Vagina (tissue), 2 donors: ENCODE measurements at regions not wholly inside any gene's neighbourhood (a gene's known extent, or its start where the extent isn't known, plus 50 kb on each side); places are given as distances from the start of the nearest gene placed in this dataset.

Source experiments
- DNase-seq, 2 donors: peaks; one replicate each; pipeline ENCODE4 v3.0.0-alpha.2; 2017; ENCODE audit errors: extremely low spot score in 2 of 2
- H3K27ac ChIP-seq: fragments of 200-600 bp; sonication (generic); one replicate; pipeline ENCODE4 v1.5.1; 2019
- H3K27me3 ChIP-seq: fragments of 200-600 bp; sonication (generic); one replicate; pipeline ENCODE4 v1.5.1; 2019
- H3K36me3 ChIP-seq, 2 donors: fragments of 200-600 bp; sonication (generic); one replicate each; pipeline ENCODE4 v1.5.1; 2017 to 2019
- H3K4me1 ChIP-seq: fragments of 200-600 bp; sonication (generic); one replicate; pipeline ENCODE4 v1.5.1; 2019
- H3K4me3 ChIP-seq, 2 donors: fragments of 200-600 bp; sonication (generic); 1 replicate in 1 of 2; 2 replicates in 1 of 2; pipeline ENCODE4 v1.5.1; 2016 to 2019
- H3K9me3 ChIP-seq: fragments of 200-600 bp; sonication (generic); one replicate; pipeline ENCODE4 v1.5.1; 2019
- CTCF ChIP-seq, 3 experiments: fragments of 450-650 bp in 2 of 3; fragments of 200-600 bp in 1 of 3; sonication (generic) in 1 of 3; IDR thresholded peaks; one replicate each; pipeline ENCODE4 v1.5.1; 2017 to 2019; ENCODE audit warnings: antibody characterized with exemption in 3 of 3, mild to moderate bottlenecking in 2 of 3, moderate library complexity in 2 of 3
- POLR2A ChIP-seq, 2 donors: fragments of 450-650 bp; IDR thresholded peaks; one replicate each; pipeline ENCODE4 v1.6.1; 2017; ENCODE audit warnings: antibody characterized with exemption in 2 of 2, mild to moderate bottlenecking in 2 of 2, moderate library complexity in 2 of 2
- POLR2AphosphoS5 ChIP-seq, 2 donors: sonication (generic); formaldehyde crosslinking; IDR thresholded peaks; one replicate each; pipeline ENCODE4 v1.9.0; 2017; ENCODE audit warnings: antibody characterized with exemption in 2 of 2, mild to moderate bottlenecking in 2 of 2, low read depth in 1 of 2; ENCODE audit not compliant: insufficient read depth in 1 of 2
- intact Hi-C: fragments of 100-400 bp; cut with DNase I; formaldehyde crosslinking; loops from one replicate; pipeline ENCODE4 v1.15.1; 2023

DNA sequence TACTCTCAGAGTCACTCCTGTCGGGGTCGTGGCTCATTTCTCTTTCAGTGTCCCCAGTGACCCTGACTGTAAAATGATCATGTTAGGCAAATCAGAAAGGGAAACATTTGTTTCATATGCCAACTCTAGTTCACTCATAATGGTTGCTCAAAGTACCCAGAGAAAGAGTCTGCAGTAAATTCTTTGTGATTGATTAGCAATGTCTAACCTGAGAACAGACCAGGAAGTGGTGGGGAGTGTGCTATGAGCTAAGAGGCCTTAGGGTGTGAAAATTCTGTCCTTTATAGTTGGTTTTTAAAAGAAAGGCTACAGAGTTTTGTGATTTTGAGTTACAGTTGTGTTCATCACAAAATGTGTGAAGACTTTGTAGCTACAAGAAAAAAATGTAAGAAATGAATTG lies 108.9 kb downstream of the EDEM1 start:
- Histone ChIP-seq H3K4me3 (no peak overlapping the region), H3K27me3 (no peaks in the 10 kb centered on the region), H3K36me3 (no peaks in the 10 kb centered on the region), H3K27ac (no peak overlapping the region), H3K4me1 (no peaks in the 10 kb centered on the region), H3K9me3 (no peaks in the 10 kb centered on the region)
- no peak for TF ChIP-seq POLR2A (IDR thresholded peaks at IDR 0.05)
- no peak for TF ChIP-seq POLR2AphosphoS5 (IDR thresholded peaks at IDR 0.05; ENCODE audit: insufficient read depth in 1 of 2, low read depth in 1 of 2)
- TF ChIP-seq CTCF (IDR thresholded peaks at IDR 0.05), result no peak
- DNase-seq, result no peak
- intact Hi-C loops, result no loop called here

- intact Hi-C loops, result no loop called here
- H3K4me1 ChIP-seq, result no peaks in the 10 kb centered on the region
Measured at GRCh38 chr3:5297895-5298294, 110.4 kb downstream of the EDEM1 start.

GRCh38 chr3:5298453-5298852 lies 110.9 kb downstream of the EDEM1 start:
- Histone ChIP-seq H3K36me3 (no peaks in the 10 kb centered on the region), H3K4me1 (no peaks in the 10 kb centered on the region), H3K9me3 (no peaks in the 10 kb centered on the region), H3K27me3 (no peaks in the 10 kb centered on the region), H3K4me3 (no peak overlapping the region), H3K27ac (no peak overlapping the region)
- TF ChIP-seq CTCF (IDR thresholded peaks at IDR 0.05), result no peak
- TF ChIP-seq POLR2AphosphoS5 (IDR thresholded peaks at IDR 0.05; ENCODE audit: insufficient read depth in 1 of 2, low read depth in 1 of 2), result no peak
- no peak for TF ChIP-seq POLR2A (IDR thresholded peaks at IDR 0.05)
- intact Hi-C loops, result no loop called here
- no peak for DNase-seq

More at GRCh38 chr3:5297895-5298294, 110.4 kb downstream of the EDEM1 start:
- no peaks in the 10 kb centered on the region for H3K27me3 ChIP-seq
- no peak overlapping the region for H3K27ac ChIP-seq
- no peaks in the 10 kb centered on the region for H3K36me3 ChIP-seq
- TF ChIP-seq CTCF (IDR thresholded peaks at IDR 0.05), result no peak
- H3K9me3 ChIP-seq, result no peaks in the 10 kb centered on the region
- H3K4me3 ChIP-seq, result no peak overlapping the region
- no peak for DNase-seq

GRCh38 chr3:5299161-5299560 lies 111.7 kb downstream of the EDEM1 start:
- Histone ChIP-seq H3K9me3 (no peaks in the 10 kb centered on the region), H3K4me1 (no peaks in the 10 kb centered on the region), H3K4me3 (no peak overlapping the region), H3K27ac (no peak overlapping the region), H3K27me3 (no peaks in the 10 kb centered on the region), H3K36me3 (no peaks in the 10 kb centered on the region)
- DNase-seq, result no peak
- intact Hi-C loops, result no loop called here
- TF ChIP-seq POLR2A (IDR thresholded peaks at IDR 0.05) (no peak), CTCF (IDR thresholded peaks at IDR 0.05) (no peak), POLR2AphosphoS5 (IDR thresholded peaks at IDR 0.05; ENCODE audit: insufficient read depth in 1 of 2, low read depth in 1 of 2) (no peak)

GRCh38 chr3:5300638-5301037 lies 113.1 kb downstream of the EDEM1 start:
- no peaks in the 10 kb centered on the region for H3K36me3 ChIP-seq
- no peak overlapping the region for H3K27ac ChIP-seq
- intact Hi-C loops, result no loop called here
- no peak for TF ChIP-seq POLR2A (IDR thresholded peaks at IDR 0.05)
- no peak overlapping the region for H3K4me3 ChIP-seq
- H3K27me3 ChIP-seq, result no peaks in the 10 kb centered on the region
- no peaks in the 10 kb centered on the region for H3K4me1 ChIP-seq
- no peak for DNase-seq
- no peaks in the 10 kb centered on the region for H3K9me3 ChIP-seq
